Renal cortex interstitium (tissue), 11 donors: ENCODE measurements at regions not wholly inside any gene's neighbourhood (a gene's known extent, or its start where the extent isn't known, plus 50 kb on each side); places are given as distances from the start of the nearest gene placed in this dataset.

ENCODE experiments used
- DNase-seq, 11 donors: peaks; one replicate each; pipeline ENCODE4 v3.0.0-alpha.2; 2013; ENCODE audit warnings: low read depth in 9 of 11, low spot score in 4 of 11; ENCODE audit errors: extremely low read depth in 1 of 11

DNA sequence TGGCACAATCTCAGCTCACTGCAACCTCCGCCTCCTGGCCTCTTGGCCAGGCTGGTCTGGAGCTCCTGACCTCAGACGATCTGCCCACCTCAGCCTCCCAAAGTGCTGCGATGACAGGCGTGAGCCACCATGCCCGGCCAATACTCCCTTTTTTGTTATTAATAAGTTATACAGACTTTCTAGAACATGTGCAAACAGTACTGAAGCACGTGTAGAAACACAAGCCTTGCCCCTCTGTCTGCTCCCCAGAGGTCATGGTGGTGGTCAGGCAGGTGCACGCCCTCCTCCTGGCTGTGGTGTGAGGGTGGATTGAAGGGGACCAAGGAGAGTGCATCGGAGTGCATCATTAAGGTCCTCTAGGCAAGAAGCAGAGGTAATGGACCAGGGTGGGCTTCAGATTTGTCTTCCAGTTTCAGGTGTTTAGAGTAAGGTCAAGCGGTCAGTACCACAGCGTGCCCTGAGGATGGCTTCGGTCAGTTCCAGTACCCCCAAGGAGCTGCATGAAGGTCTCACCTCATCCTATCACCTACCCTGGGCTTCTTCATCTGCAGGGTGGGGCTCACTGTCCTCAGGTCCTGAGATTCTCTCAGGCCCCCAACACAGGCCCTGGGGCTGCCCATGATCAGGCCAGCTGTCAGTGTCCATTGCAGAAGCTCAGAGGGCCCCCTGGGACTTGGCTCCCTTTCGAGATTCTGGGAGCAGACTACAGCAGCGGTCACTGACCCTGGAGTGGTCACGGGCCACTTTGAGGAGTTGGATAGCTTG is 124.3 kb downstream of the GLI2 start:
- DNase-seq: no peak

DNA sequence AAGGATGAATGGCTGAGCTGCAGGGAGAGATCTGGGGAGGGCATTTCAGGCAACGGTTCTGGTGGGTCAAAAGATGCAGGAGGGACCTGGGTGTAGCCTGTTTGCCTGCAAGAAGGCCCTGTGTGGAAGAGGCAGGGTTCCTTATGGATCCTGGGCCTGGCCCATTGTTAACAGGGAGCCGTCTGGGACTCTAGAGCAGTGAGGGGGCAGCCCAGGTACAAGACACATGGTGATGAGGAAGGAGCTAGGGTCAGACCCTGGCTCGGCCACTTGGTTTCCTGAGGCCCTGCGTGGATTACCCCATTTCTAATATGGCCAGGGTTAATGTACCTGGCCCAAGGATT is 124.9 kb downstream of the GLI2 start:
- DNase-seq: no peak

DNA sequence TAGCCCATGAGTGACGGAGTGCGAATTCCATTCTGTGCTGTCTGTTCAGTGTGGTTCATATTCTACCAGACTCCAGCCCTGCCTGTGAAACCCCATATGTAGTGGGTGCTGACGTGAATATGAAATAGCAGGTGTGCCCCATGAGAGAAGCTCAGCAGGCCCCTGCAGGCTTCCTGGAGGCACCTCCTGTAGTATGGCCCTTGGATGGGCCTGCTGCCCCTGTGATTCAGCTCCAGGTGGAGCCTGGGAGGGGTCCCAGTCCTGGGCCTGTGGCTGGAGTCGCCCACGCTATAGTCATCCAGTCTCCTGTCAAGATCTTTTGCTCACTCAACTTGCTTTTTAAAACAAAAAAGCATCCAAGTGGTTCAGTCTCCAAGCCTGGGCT is 125.5 kb downstream of the GLI2 start:
- no peak for DNase-seq

DNA sequence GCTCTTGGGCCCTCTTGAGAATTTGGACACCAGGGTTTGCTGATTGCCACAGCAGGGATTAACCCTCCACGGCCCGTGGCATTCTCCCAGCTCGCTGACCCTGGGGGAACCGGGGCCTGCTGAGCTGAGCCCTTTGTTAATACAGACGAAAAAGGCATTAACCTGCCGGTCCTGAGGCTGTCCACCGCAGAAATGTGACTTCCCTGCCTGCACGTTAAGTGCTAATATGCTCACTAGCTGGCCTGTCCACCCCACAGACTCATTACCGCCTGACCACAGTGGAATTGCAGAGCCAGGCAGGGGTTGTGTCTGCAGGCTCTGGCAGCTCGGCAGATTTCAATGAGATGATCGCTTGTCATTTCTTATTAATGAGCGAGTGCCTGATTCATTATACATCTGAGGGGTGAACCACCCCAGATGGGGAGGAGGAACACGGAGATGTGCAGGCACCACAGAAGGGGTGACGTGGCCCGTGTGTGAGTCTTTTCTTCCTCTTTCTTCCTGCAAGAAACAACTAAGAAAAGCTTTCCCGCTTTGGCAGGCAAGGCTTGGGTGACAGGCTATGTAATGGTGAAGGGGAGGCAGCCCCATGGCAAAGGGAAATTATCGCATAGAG is 126.0 kb downstream of the GLI2 start:
- no peak for DNase-seq

DNA sequence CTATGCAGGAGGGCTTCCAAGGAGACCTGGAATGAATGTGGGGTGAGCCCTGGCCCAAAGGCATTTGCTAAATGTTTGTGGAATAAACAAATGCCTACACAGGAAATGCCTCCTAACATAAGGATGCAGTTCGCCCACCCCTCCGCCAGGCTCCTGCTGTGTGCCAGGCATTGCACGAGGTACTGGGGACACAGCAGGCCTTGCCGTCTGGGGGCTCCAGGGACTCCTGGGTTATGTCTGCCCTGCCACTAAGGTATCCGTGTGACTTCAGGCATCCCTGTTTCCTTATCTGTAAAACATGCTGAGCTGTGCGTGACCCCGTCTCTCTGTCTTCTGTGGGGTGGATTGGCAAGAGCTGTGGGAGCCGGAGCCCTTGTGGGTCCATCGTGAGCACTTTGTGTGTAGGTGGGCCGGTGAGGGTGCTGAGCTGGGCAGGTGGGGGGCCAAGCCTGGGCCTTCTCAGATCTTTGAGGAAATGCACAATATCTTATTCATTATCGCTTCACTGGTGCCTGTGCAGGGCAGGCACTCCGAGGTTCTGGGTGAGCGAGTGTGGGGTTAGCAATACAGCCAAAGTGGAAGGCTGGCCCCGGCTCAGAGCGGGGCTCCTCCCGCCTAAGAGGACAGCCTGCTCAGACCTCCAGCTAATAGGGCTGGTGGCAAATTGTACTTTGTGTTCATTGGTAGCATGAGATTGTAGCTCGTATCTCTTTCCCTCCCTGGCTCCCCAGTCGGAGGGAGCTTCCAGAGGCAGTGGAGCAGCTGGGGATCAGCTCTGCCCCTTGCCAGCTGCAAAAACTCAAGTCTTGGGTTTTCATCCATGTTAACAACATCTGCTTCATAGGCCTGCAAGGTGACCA is 126.8 kb downstream of the GLI2 start:
- DNase-seq: no peak

DNA sequence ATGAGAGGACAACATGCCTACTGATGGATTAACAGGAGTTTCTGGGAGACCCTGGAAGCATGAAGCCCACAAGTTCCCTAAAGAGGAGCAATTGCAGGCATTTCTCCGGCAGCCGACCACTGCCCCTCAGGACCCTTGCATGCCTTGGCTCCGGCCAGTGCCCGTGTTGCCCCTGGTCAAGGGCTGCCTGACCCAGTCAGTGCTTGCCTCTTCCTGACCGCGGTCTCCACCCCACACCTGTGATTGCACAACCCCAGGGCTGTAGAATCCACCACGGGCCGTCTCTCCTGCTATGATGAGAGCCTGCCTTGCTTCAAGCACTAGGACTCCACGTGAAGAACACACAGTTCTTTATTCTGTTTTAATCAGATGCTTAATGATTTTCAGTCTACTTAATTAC is 127.5 kb downstream of the GLI2 start:
- no peak for DNase-seq

DNA sequence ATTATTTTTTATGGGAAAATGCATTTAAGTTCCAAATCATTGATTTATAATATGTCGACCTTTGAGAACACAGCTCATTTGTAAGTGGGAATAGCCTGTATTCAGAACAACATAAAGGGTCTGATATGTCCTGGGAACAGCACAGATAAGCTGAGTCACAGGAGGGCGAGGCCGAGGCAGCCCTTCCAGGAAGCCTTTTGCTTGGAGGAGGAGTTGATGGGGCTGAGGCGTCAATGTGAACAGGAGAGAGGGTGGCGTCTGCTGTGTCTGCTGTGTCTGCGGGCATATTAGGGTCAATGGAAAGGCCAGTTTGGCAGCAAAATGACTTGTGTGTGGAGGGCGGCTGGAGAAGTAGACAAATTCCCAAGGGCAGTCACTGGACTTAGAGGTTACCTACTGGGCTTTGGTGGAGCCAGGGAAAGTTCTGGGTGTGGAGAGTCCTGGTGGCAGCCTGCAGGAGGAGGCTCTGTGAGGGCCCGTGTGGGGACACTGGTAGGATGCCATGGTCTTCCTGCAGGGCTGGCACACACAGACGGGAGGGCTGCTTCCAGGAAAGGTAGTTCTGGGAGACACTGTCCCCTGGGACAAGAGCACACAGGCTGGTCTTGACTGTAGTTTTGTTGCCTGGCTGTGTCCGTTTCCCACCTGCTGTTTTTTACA is 128.1 kb downstream of the GLI2 start:
- no peak for DNase-seq

DNA sequence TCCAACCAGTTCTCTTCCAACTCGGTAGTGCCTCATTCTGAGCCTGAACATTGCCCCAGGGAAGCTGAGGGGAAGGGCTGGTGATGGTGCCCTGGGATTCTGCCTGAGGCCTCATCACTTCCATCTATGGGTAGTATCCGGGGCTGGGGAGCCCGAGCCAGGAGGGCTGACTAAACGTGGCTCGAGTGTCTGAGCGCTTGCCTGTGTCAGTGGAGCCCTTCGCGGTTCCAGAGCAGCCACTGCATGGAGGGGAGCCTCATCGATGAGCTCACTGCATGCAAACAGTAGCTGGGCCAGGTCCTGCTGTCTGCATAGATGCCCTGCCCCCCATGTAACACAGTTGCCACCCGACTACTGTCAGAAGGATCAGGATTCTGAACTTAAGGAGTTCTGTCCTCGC is 129.3 kb downstream of the GLI2 start:
- no peak for DNase-seq

DNA sequence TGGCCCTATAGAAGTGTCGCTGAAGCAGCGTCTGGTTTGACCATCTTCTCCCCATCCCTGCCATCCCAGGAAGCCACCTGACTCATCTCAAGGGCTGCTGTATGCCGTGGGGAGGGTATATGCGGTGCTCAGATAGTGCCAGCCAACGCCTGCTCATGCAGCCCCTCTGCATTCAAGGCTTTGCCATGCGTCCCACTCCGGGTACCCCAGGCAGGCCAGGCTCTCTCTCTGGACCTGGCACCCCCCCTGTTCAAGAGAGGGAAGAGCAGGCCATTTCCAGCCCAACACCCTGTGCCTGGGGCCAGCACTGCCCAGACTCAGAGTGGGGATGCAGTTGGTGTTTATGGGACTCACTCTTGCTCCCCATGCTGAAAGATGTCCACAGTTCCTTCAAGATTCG is 130.0 kb downstream of the GLI2 start:
- no peak for DNase-seq

DNA sequence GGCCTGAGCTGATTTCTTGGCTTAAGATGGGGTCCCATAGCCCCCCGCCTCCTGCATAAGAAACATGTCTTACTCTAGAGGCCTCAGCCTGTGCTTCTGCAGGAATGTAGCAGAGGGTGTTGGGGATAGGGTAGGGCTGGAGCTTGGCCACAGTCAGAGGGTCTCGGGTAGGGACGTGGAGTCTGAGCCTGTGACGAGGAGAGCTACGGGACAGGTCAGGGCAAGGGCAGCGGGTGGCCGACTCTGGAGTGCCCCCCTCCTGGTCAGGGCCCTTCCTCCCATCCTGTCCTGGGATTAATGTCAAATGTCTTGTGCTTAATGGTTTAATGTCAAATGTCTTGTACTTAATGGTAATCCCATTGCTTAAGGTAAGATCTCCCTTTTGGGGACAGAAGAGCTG is 130.4 kb downstream of the GLI2 start:
- DNase-seq: no peak

DNA sequence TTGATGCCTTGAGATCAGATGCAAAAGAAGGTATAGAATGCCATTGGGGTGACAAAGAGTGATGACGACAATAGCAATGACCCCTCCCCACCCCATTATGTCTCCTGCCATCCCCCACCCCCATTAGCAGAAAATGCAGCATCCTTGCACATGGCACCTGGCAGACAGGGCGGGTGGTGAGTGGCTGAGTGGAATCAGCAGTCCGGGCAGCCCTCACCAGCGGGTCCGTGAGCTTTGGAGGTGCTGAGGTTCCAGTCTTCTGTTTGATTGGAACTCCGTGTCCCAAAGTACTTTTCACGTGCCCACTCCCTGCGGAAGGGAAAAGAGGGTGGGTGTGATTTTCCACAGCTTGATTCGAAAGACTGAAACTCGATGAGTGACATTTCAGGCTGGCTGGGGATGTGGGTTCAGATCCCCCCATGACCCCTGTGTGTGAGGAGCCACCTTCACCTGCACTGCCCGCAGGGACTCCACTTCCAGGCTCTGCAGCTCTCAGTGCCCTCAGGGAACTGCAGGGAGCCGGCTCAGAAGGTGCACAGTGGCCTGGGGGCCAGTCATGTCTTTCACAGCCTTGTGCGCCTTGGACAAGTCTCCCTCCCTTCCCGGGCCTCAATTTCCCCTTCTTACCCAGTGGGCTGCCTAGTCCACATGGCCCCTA is 130.9 kb downstream of the GLI2 start:
- DNase-seq: no peak

DNA sequence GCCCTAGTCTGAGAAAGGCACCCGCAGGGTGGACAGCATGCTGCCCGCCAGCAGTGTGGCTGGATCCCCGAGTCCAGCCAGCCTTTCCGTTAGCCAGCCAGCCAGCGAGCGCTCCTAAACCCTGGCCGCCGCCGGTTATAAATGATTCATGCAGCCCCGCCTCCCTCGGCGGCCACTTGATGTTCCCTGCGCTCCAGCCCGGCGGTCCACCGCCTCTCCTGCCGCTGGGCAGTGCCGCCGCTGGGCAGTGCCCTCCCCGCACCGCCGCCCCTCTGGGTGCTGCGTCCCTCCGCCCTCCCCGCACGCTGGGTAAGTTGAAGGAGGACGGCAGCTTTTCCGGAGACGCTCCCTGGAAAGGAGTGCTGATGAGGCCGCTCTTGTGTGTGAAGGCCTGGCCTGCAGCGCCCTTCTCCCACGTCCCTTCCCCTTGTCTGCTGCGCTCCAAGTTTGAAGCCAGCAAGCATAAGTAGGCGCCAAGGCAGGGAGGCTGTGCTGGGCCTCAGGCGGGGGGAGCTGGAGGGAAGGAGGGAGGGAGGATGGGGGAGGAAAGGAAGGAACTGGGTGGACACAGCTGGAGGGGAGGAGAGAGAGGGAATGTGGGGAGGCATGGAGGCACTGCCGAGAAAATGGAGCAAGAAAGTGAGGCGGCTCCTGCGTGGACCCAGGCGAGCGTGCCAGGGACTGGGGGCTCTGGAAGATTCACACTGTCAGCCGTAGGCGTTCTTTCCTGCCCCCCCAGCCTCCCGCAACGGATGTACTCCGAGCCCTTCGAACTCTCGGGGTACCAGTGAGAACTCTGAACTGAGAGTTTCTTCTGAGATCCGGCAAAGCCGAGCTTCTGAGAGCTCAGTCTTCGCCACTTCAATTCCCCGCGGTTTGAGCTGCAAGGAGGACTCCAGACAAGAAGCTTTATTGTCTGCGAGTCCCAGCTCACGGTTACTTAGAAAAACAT is 131.9 kb downstream of the GLI2 start:
- peak in 9 of 11 donors; percentile 53 to 77 (median 73) for DNase-seq

DNA sequence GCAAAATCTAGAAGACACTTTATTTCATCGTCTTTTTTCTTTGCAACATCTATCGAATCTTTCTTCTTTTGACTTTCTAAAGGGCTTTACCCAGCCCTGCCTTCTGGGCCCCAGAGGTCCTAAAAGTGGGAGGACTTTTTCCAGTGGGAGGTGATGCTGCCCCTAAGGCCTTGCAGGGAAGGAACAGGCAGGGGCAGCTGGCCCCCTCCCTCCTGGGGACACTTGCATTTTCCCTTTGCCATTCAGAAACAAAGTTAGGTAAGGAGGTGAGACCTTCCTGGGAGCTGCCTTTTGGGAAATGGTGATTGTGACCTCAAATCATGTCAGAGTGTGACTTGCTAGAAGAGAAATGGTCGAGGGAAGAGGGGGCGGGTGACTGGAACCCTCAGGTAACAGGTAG is 132.7 kb downstream of the GLI2 start:
- no peak for DNase-seq

DNA sequence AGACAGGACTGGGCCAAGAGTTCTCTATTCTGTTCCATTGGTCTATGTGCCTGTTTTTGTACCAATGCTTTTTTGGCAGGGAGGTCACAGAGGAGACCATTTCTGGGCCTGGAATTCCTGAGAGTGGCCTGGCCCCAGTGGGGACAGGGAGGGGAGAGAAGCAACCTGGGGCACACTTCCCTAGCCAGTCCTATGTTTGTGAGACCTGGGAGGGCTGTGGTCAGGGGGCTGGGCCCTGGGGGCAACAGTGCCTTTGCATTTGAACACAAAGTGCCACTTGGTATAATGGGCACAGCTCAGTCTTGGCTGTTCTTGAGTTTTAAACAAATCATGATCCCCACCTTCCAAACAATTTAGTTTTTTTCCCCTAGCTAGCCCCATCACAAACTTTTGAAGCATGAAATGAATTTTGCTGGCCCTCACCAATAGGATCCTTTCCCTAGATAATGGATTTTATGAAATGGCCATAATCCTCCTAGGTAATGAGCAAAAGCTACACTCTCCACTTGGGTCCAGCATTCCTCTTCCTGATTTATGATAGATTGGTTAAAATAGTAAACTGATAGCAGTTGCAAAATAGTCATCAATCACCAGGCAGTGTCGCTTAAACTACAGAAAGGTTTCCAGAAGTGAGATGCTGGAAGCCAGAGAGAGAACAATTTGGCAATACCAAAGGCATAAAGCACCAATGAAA is 133.5 kb downstream of the GLI2 start:
- DNase-seq: no peak

DNA sequence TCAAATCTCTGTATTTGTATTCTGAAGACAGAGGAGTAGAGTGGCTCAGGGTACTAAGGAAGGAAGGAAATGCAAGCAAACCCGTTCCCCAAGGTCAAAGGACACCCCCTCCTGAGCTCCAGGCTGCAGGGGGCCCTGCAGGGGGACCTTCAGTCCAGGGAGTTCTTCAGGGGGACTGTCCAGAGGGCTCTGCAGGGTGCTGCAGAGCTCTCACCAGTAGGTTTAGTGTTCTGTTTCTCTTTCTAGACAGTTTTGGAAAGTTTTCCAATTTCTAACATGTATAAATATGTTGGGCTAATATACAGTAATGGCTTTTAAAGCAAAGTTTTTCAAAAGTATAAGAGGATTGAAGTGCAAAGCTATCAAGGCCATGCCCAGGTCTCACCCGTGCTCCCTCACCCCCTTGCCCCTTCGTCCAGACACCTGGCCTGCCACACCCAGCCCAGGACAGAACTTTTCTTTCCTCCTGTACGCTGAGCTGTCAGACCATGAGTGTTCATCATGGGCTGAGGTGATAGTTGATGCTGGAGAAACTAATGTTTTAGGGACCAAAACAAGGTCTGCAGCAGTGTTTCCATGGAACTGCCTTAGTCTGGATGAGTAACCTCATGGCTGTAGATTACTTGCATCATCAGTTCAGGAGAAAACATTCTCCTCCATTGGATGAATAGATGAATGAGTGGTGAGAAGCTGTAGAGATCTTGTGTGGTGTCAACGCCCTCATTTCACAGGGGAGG is 134.2 kb downstream of the GLI2 start:
- no peak for DNase-seq

DNA sequence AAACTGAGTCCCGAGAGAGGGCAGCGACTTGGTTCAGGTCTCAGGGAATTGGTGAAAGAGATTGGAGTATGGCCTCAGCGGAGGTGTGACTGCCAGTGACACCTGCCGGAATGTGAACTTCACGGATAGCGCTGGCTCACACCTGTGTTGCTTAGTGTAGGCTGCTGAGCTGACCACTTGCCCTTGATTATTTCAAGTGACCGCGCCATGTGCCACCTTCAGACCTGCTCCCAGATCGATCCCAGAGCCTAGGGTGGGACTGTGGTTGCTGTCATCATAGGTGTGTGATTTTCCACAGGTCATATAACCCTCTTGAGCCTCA is 134.8 kb downstream of the GLI2 start:
- no peak for DNase-seq

DNA sequence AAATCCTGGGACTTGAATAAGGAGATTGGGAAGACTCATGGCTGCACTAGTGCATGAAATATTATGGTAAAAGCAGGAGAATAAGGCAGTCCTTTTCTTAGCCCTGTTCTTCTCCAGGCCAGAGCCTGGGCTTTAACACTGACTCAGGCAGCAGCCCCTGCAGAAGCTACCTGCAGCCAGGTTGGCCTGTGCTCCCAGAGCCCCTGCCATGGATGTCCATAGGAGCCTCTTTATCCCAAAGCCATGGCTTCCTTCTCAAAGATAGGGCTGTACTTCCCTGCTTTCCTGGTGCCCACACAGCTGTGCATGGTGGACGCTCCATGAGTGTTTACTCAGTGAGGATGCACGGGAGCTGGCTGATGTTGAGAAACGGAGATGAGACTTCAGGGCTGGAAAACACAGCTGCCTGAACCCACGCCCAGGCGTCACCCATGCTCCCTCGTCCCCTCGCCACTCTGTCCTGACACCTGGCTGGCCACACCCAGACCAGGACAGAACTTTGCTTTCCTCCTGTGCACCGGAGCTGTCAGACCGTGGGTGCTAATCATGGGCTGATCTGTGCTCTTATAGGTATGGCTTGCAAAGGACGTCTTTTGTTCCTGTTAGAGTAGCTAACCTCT is 135.5 kb downstream of the GLI2 start:
- DNase-seq: no peak
